ENCODE measurements at regions not wholly inside any gene's neighbourhood (a gene's known extent, or its start where the extent isn't known, plus 50 kb on each side); places are given as distances from the start of the nearest gene placed in this dataset.

DNA sequence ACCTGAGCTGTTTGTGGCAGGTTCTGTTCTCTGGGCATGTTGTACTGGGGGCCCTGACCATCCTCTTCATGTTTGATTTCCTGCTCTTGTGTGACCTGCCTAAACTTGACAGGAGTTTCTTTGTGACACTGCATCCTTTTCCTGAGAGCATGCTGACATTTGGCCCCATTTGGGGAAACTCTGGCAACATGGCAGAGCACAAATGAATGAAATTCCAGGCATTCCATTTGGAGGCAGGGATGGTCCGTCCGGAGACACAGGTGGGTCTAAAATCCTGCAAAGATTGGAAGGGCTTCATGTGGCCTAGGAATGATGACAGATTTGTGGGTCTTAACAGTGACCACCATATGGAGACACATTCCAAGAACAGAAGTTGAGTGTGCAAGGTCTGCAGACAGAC is 184.0 kb downstream of the FCRL5 start:
- H3K27me3 Mint-ChIP-seq = peaks cover 3% of the 10 kb centered on the region
- no peak for TF ChIP-seq CTCF (IDR thresholded peaks at IDR 0.05)

DNA sequence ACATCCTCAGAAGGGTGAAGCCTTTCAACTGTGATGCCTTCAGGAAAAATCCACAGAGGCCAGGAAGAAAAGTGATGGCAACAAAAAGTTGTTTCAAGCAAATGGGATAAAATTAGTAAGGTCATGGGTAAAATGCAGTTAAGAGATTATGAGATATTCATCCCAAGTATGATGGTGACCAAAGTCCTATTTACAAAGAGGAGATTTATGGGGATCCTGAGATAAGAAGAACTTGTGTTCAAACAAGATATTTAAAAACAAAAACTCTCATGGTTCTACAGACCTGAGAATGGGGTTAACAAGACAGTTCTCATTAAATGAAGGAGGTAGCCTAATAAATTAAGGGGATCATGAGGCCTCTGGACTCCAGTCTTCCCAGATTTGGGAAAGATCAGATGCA is 184.4 kb downstream of the FCRL5 start:
- DNase-seq = no peak
- H3K27ac Mint-ChIP-seq = no peak overlapping the region

More for the DNA sequence above, 184.0 kb downstream of the FCRL5 start:
- no peaks in the 10 kb centered on the region for H3K9me3 Mint-ChIP-seq
- H3K4me3 Mint-ChIP-seq = no peak overlapping the region
- no peak overlapping the region for H3K27ac Mint-ChIP-seq
- POLR2A ChIA-PET = no interaction called here
- intact Hi-C loops (cut with micrococcal nuclease) = no loop called here
- H3K4me1 Mint-ChIP-seq (ENCODE audit: low read depth) = no peaks in the 10 kb centered on the region
- CTCF ChIA-PET = interaction anchor here (1.3 to 2.9 kb wide), 2 partner anchors 11 to 137 kb away, joined by 6 to 12 read pairs; no protein-coding TSS in a partner anchor
- no peak for ATAC-seq
- DNase-seq = no peak
- H3K36me3 Mint-ChIP-seq (ENCODE audit: low read depth) = no peaks in the 10 kb centered on the region

GRCh38 chr1:157367091-157367739 is 185.1 kb downstream of the FCRL5 start:
- no peak for DNase-seq
- Mint-ChIP-seq H3K4me1 (ENCODE audit: low read depth) (no peaks in the 10 kb centered on the region), H3K4me3 (no peak overlapping the region), H3K9me3 (no peaks in the 10 kb centered on the region), H3K27ac (no peak overlapping the region), H3K36me3 (ENCODE audit: low read depth) (no peaks in the 10 kb centered on the region), H3K27me3 (peaks cover 3% of the 10 kb centered on the region)
- ChIA-PET CTCF (interaction anchor here (1.3 to 1.6 kb wide), 3 partner anchors 10 to 209 kb away, joined by 3 to 5 read pairs (median 4); no protein-coding TSS in a partner anchor), POLR2A (no interaction called here)
- TF ChIP-seq CTCF (IDR thresholded peaks at IDR 0.05) = no peak
- ATAC-seq = no peak
- intact Hi-C loops (cut with micrococcal nuclease) = no loop called here

More for the DNA sequence above, 184.4 kb downstream of the FCRL5 start:
- TF ChIP-seq CTCF (IDR thresholded peaks at IDR 0.05) = no peak
- ChIA-PET POLR2A (no interaction called here), CTCF (no interaction called here)
- intact Hi-C loops (cut with micrococcal nuclease) = no loop called here
- H3K4me3 Mint-ChIP-seq = no peak overlapping the region
- peaks cover 3% of the 10 kb centered on the region for H3K27me3 Mint-ChIP-seq
- no peak for ATAC-seq
- no peaks in the 10 kb centered on the region for H3K36me3 Mint-ChIP-seq (ENCODE audit: low read depth)
- no peaks in the 10 kb centered on the region for H3K4me1 Mint-ChIP-seq (ENCODE audit: low read depth)
- H3K9me3 Mint-ChIP-seq = no peaks in the 10 kb centered on the region

GRCh38 chr1:157364612-157365011 is 187.7 kb downstream of the FCRL5 start:
- no peak for DNase-seq
- Mint-ChIP-seq H3K36me3 (ENCODE audit: low read depth) (no peaks in the 10 kb centered on the region), H3K4me3 (no peak overlapping the region), H3K4me1 (ENCODE audit: low read depth) (no peaks in the 10 kb centered on the region), H3K27ac (no peak overlapping the region), H3K9me3 (no peaks in the 10 kb centered on the region), H3K27me3 (peaks cover 2% of the 10 kb centered on the region)
- no peak for ATAC-seq
- no peak for TF ChIP-seq CTCF (IDR thresholded peaks at IDR 0.05)
- intact Hi-C loops (cut with micrococcal nuclease) = loop anchor here (5.0 kb wide), 1 partner anchor 128 kb away; no protein-coding TSS in a partner anchor
- POLR2A ChIA-PET = no interaction called here
- CTCF ChIA-PET = interaction anchor here (1.1 to 1.5 kb wide), 3 partner anchors 100 to 143 kb away, joined by 3 to 4 read pairs (median 3); no protein-coding TSS in a partner anchor

- H3K36me3 Mint-ChIP-seq (ENCODE audit: low read depth) = no peaks in the 10 kb centered on the region
- peak; percentile 49 for TF ChIP-seq CTCF (IDR thresholded peaks at IDR 0.05)
- H3K27me3 Mint-ChIP-seq = peaks cover 2% of the 10 kb centered on the region
- CTCF ChIA-PET = interaction anchor here (0.7 to 1.5 kb wide), 7 partner anchors 9 to 144 kb away, joined by 3 to 6 read pairs (median 3); no protein-coding TSS in a partner anchor
- intact Hi-C loops (cut with micrococcal nuclease) = loop anchor here (5.0 kb wide), 1 partner anchor 129 kb away; no protein-coding TSS in a partner anchor
- no peaks in the 10 kb centered on the region for H3K9me3 Mint-ChIP-seq
- no peaks in the 10 kb centered on the region for H3K4me1 Mint-ChIP-seq (ENCODE audit: low read depth)
- H3K27ac Mint-ChIP-seq = no peak overlapping the region
- POLR2A ChIA-PET = no interaction called here
- no peak for ATAC-seq
- H3K4me3 Mint-ChIP-seq = no peak overlapping the region
- DNase-seq = peak; percentile 4
Observed at GRCh38 chr1:157363660-157364140, 188.6 kb downstream of the FCRL5 start.
